ENCODE measurements at regions not wholly inside any gene's neighbourhood (a gene's known extent, or its start where the extent isn't known, plus 50 kb on each side); places are given as distances from the start of the nearest gene placed in this dataset.

GRCh38 chr11:80521592-80521991, 1080.8 kb upstream of the TENM4 start:
- Histone ChIP-seq H3K79me2 (ENCODE audit: insufficient read depth, low read length) (no peaks in the 10 kb centered on the region), H4K20me1 (ENCODE audit: control insufficient read depth, insufficient read depth, insufficient read length) (no peaks in the 10 kb centered on the region), H4K91ac (ENCODE audit: insufficient read length, low read depth, low read length) (no peak overlapping the region), H4K5ac (ENCODE audit: insufficient read length, low read depth, low read length) (no peak overlapping the region), H3K27me3 (ENCODE audit: insufficient read depth, low read length) (no peaks in the 10 kb centered on the region), H3K18ac (ENCODE audit: insufficient read length, low read depth, low read length) (no peak overlapping the region), H3K27ac (ENCODE audit: insufficient read length, low read depth, low read length) (no peak overlapping the region), H2BK15ac (ENCODE audit: low read depth, low read length) (no peak overlapping the region), H3K4me2 (ENCODE audit: insufficient read depth, insufficient read length, low read length) (no peak overlapping the region), H3K9ac (ENCODE audit: extremely low read depth, insufficient read length, low read length) (no peak overlapping the region), H2AK5ac (ENCODE audit: insufficient read length, low read length) (no peak overlapping the region), H3K79me1 (ENCODE audit: insufficient read depth, low read depth, low read length, poor library complexity, severe bottlenecking) (no peaks in the 10 kb centered on the region), H2BK5ac (ENCODE audit: insufficient read length, low read length) (no peak overlapping the region), H3K14ac (ENCODE audit: insufficient read depth, low read length) (no peak overlapping the region), H3K4ac (ENCODE audit: low read depth, low read length) (no peak overlapping the region), H3K9me3 (ENCODE audit: control insufficient read depth, low read depth, low read length) (no peaks in the 10 kb centered on the region), H2BK12ac (ENCODE audit: insufficient read length, low read depth, low read length) (no peak overlapping the region), H2BK20ac (ENCODE audit: low read depth, low read length, poor library complexity, severe bottlenecking) (no peak overlapping the region), H2BK120ac (ENCODE audit: low read depth, low read length, poor library complexity, severe bottlenecking) (no peak overlapping the region), H3K56ac (ENCODE audit: insufficient read length, low read depth, low read length) (no peak overlapping the region), H3K23ac (ENCODE audit: insufficient read length, low read depth, low read length) (no peak overlapping the region), H2AFZ (ENCODE audit: low read length) (no peak overlapping the region), H3K4me1 (ENCODE audit: insufficient read depth, low read length) (no peaks in the 10 kb centered on the region; the same call in 1 of the 2 replicates), H3T11ph (ENCODE audit: low read length) (no peak overlapping the region), H3K23me2 (ENCODE audit: insufficient read length, low read depth, low read length, poor library complexity, severe bottlenecking) (no peaks in the 10 kb centered on the region), H4K8ac (replicated peaks; ENCODE audit: insufficient read length, low read depth, low read length) (no peak overlapping the region)
- no CpG with 5 or more reads among the region's 3 CpGs for WGBS (ENCODE audit: extremely low coverage, insufficient read length, low lambda C conversion rate)
- H3K4me3 Mint-ChIP-seq, result no peak overlapping the region
- no peak for TF ChIP-seq CTCF (conservative IDR thresholded peaks at IDR 0.05)
- no peaks in the 10 kb centered on the region; a peak in 1 of 5 replicates for H3K9me3 Mint-ChIP-seq
- no peak for DNase-seq
- H3K36me3 Mint-ChIP-seq (ENCODE audit: insufficient read depth in 1 of 3, low read depth in 3 of 3), result peaks cover 0 to 2% (median 0%) of the 10 kb centered on the region in 3 experiments; a peak in 2 of 7 replicates
- H3K27me3 Mint-ChIP-seq (ENCODE audit: low read depth), result no peaks in the 10 kb centered on the region
- H3K27ac Mint-ChIP-seq, result no peak overlapping the region
- no peaks in the 10 kb centered on the region for H3K4me1 Mint-ChIP-seq

Measured in H9 (cell line).